OCI-LY1 (cell line): ENCODE measurements at regions not wholly inside any gene's neighbourhood (a gene's known extent, or its start where the extent isn't known, plus 50 kb on each side); places are given as distances from the start of the nearest gene placed in this dataset.

Experiments used
- H2AFZ ChIP-seq: fragments of 200-600 bp; sonication (generic), shearing (Covaris generic); 2 replicates; pipeline ENCODE4 v1.6.0; 2014; ENCODE audit warnings: antibody characterized with exemption, mild to moderate bottlenecking, low read length
- H3F3A ChIP-seq: fragments of 200-600 bp; sonication (generic), shearing (Covaris generic); 2 replicates; pipeline ENCODE4 v1.6.0; 2014; ENCODE audit warnings: mild to moderate bottlenecking, antibody characterized with exemption, low read length, moderate library complexity; ENCODE audit not compliant: insufficient read depth
- H3K27ac ChIP-seq: fragments of 200-600 bp; sonication (generic); 2 replicates; pipeline ENCODE4 v1.5.1; 2014; ENCODE audit warnings: low read length, mixed run types, mild to moderate bottlenecking, low read depth; ENCODE audit not compliant: poor library complexity, severe bottlenecking
- H3K27me3 ChIP-seq: fragments of 200-600 bp; sonication (generic); 2 replicates; pipeline ENCODE4 v1.6.0; 2014; ENCODE audit warnings: antibody characterized with exemption, mild to moderate bottlenecking, low read length, moderate library complexity; ENCODE audit not compliant: insufficient read depth
- H3K36me3 ChIP-seq: fragments of 200-600 bp; sonication (generic); 2 replicates; pipeline ENCODE4 v1.6.1; 2014; ENCODE audit warnings: mild to moderate bottlenecking, antibody characterized with exemption, low read length, moderate library complexity, mixed read lengths; ENCODE audit not compliant: insufficient read depth
- H3K4me1 ChIP-seq: fragments of 200-600 bp; sonication (generic); 2 replicates; pipeline ENCODE4 v1.5.1; 2014; ENCODE audit warnings: mild to moderate bottlenecking, low read length, moderate library complexity; ENCODE audit not compliant: insufficient read depth, severe bottlenecking
- H3K4me2 ChIP-seq: fragments of 200-600 bp; sonication (generic), shearing (Covaris generic); 2 replicates; pipeline ENCODE4 v1.6.1; 2014; ENCODE audit warnings: low read length
- H3K4me3 ChIP-seq: fragments of 200-600 bp; sonication (generic); 2 replicates; pipeline ENCODE4 v1.5.1; 2014; ENCODE audit warnings: low read length, low read depth, mild to moderate bottlenecking, mixed read lengths; ENCODE audit not compliant: poor library complexity, severe bottlenecking
- H3K79me2 ChIP-seq: fragments of 200-600 bp; shearing (Covaris generic); 2 replicates; pipeline ENCODE4 v1.6.1; 2016; ENCODE audit warnings: mixed run types, low read length, mixed read lengths; ENCODE audit not compliant: insufficient read depth
- H3K9ac ChIP-seq: fragments of 200-600 bp; sonication (generic), shearing (Covaris generic); 2 replicates; pipeline ENCODE4 v1.6.1; 2014; ENCODE audit warnings: mild to moderate bottlenecking, low read length, mixed read lengths
- H3K9me2 ChIP-seq: fragments of 200-600 bp; sonication (generic), shearing (Covaris generic); 2 replicates; pipeline ENCODE4 v1.6.1; 2014; ENCODE audit warnings: low read depth, mild to moderate bottlenecking, low read length, mixed read lengths
- H3K9me3 ChIP-seq: fragments of 200-600 bp; shearing (Covaris generic); 2 replicates; pipeline ENCODE4 v1.6.1; 2014; ENCODE audit warnings: low read length, mixed read lengths
- H4K20me1 ChIP-seq: fragments of 200-600 bp; sonication (generic), shearing (Covaris generic); 2 replicates; pipeline ENCODE4 v1.6.0; 2016; ENCODE audit warnings: mild to moderate bottlenecking, low read length; ENCODE audit not compliant: insufficient read depth
- EZH2 ChIP-seq: fragments of 200-600 bp; sonication (generic), shearing (Covaris generic); IDR thresholded peaks from 2 replicates; pipeline ENCODE4 v1.8.0; 2017; ENCODE audit warnings: borderline replicate concordance, mixed run types, mild to moderate bottlenecking, antibody characterized with exemption, low read length, moderate library complexity, mixed read lengths
- TF ChIP-seq, protein P1 (sequence below): fragments of 200-600 bp; sonication (generic), shearing (Covaris generic); IDR thresholded peaks from 2 replicates; pipeline ENCODE4 v1.5.1; 2017; ENCODE audit warnings: mild to moderate bottlenecking, antibody characterized with exemption, low read length, moderate library complexity, mixed read lengths

DNA sequence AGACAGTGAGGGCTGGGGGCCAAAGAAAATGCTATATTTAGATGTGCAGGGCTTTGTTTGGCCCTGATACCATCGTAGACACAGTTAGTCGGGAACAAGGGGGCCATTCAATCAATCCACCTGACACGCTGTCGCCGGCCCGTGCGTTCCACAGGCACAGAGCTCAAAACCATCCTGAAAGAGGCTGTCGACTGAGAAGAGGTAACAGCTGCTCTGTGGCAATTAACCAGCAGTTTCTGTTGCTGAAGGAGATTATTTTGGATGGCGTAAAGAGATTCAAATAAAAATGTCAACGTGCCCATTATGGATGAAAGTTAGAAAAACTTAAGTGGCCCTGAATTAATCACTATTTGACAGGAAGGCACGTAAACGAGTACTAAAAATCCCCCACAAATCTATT lies 276.2 kb upstream of the IRX5 start:
- no peaks in the 10 kb centered on the region for H3K9me3 ChIP-seq
- no peak overlapping the region for H2AFZ ChIP-seq
- no peaks in the 10 kb centered on the region for H3F3A ChIP-seq
- no peak overlapping the region for H3K27ac ChIP-seq
- H3K9ac ChIP-seq = no peak overlapping the region
- H3K4me3 ChIP-seq = no peak overlapping the region
- H3K27me3 ChIP-seq = no peaks in the 10 kb centered on the region
- no peaks in the 10 kb centered on the region for H3K4me1 ChIP-seq
- H4K20me1 ChIP-seq = no peaks in the 10 kb centered on the region
- no peak for TF ChIP-seq EZH2
- TF ChIP-seq, protein P1, sequence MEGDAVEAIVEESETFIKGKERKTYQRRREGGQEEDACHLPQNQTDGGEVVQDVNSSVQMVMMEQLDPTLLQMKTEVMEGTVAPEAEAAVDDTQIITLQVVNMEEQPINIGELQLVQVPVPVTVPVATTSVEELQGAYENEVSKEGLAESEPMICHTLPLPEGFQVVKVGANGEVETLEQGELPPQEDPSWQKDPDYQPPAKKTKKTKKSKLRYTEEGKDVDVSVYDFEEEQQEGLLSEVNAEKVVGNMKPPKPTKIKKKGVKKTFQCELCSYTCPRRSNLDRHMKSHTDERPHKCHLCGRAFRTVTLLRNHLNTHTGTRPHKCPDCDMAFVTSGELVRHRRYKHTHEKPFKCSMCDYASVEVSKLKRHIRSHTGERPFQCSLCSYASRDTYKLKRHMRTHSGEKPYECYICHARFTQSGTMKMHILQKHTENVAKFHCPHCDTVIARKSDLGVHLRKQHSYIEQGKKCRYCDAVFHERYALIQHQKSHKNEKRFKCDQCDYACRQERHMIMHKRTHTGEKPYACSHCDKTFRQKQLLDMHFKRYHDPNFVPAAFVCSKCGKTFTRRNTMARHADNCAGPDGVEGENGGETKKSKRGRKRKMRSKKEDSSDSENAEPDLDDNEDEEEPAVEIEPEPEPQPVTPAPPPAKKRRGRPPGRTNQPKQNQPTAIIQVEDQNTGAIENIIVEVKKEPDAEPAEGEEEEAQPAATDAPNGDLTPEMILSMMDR = no peak
- no peaks in the 10 kb centered on the region for H3K36me3 ChIP-seq
- H3K79me2 ChIP-seq = no peaks in the 10 kb centered on the region
- H3K9me2 ChIP-seq = no peaks in the 10 kb centered on the region
- no peak overlapping the region for H3K4me2 ChIP-seq

DNA sequence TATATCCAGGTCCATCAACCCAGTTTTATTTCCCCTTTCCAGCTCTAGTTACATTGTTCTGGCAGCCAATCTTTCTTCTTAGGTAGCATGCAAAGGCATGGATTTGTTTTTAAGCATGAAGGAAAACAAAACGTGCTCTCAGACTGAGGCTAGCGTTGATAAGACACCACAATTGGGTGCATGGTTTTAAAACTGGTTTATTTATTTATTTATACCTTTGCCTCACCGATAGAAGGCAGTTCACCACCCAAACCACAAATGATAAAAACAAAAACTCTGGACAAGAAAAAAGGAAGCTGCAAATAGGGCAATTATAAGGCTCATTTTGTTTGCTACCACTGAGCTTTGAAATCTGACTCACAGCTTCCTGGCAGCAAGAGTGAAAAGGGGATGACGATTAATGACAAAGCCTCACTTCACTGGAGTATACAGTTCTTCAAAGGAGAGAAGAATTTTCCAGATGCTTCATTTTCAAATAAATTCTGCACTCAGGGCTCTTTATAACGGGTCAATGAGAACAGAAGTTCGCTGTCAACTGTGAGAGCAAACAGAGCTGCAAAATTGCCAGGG lies 278.4 kb upstream of the IRX5 start:
- no peaks in the 10 kb centered on the region for H3K79me2 ChIP-seq
- H3K4me3 ChIP-seq = no peak overlapping the region
- no peak overlapping the region for H2AFZ ChIP-seq
- H3F3A ChIP-seq = no peaks in the 10 kb centered on the region
- H3K9ac ChIP-seq = no peak overlapping the region
- H3K27me3 ChIP-seq = no peaks in the 10 kb centered on the region
- H3K9me3 ChIP-seq = no peaks in the 10 kb centered on the region
- H3K9me2 ChIP-seq = no peaks in the 10 kb centered on the region
- H3K4me1 ChIP-seq = no peaks in the 10 kb centered on the region
- no peak overlapping the region for H3K4me2 ChIP-seq
- H3K36me3 ChIP-seq = no peaks in the 10 kb centered on the region
- TF ChIP-seq EZH2 = no peak
- TF ChIP-seq, protein P1 = no peak
- no peaks in the 10 kb centered on the region for H4K20me1 ChIP-seq
- H3K27ac ChIP-seq = no peak overlapping the region

DNA sequence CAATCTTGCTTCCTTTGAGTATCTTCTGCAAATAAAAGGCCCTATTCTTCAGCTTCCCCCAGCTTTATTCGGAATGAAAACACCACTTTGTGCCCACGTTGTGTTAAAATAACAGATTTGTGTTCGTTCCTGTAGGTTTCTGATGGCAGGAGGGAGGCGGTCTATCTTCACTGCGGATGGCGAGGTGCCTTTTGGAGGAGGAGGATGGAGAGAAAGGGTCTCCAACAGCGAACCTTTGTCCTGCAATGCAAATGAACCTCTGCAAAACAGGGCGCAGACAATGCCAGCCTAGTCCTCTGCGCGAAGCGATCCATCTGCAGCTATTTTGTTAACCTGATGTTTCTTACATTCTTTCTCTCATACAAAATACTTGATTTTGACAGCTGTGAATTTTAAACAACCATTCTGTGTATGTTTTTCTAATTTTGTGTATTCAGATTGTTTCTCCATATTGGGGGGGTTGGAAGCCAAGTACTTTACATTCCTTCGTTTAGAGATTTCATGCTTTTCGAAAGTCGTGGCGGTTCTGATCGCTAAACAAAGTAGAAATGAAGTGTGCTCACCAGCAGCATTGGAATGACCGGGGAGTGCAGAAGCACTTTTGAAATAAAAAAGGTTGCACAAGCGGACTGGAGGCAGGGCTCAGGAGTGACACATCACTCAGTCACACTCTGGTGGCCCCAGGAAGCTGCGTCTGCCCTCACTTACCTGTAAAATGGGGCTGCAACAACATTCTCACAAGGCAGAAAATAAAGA lies 279.0 kb upstream of the IRX5 start:
- no peaks in the 10 kb centered on the region for H3K36me3 ChIP-seq
- no peak overlapping the region for H3K9ac ChIP-seq
- no peaks in the 10 kb centered on the region for H3K27me3 ChIP-seq

More for the DNA sequence above, 279.0 kb upstream of the IRX5 start:
- H3K9me3 ChIP-seq = no peaks in the 10 kb centered on the region
- no peak overlapping the region for H3K27ac ChIP-seq
- H3K9me2 ChIP-seq = no peaks in the 10 kb centered on the region
- H3F3A ChIP-seq = no peaks in the 10 kb centered on the region
- no peaks in the 10 kb centered on the region for H3K4me1 ChIP-seq
- no peak overlapping the region for H3K4me3 ChIP-seq
- H3K79me2 ChIP-seq = no peaks in the 10 kb centered on the region
- H3K4me2 ChIP-seq = no peak overlapping the region
- no peak overlapping the region for H2AFZ ChIP-seq
- TF ChIP-seq, protein P1 = no peak
- no peak for TF ChIP-seq EZH2
- H4K20me1 ChIP-seq = no peaks in the 10 kb centered on the region
